GM21825 (cell line): ENCODE measurements at regions not wholly inside any gene's neighbourhood (a gene's known extent, or its start where the extent isn't known, plus 50 kb on each side); places are given as distances from the start of the nearest gene placed in this dataset.

ENCODE experiments used
- ATAC-seq: cut with Tn5 transposase; IDR thresholded peaks from one replicate; pipeline ENCODE4 v1.9.1; 2021; ENCODE audit warnings: mild to moderate bottlenecking, moderate library complexity; ENCODE audit not compliant: unreplicated experiment

- ATAC-seq: no peak
These were observed 248.3 kb downstream of the TRIB2 start for GRCh38 chr2:12964904-12965539.

DNA sequence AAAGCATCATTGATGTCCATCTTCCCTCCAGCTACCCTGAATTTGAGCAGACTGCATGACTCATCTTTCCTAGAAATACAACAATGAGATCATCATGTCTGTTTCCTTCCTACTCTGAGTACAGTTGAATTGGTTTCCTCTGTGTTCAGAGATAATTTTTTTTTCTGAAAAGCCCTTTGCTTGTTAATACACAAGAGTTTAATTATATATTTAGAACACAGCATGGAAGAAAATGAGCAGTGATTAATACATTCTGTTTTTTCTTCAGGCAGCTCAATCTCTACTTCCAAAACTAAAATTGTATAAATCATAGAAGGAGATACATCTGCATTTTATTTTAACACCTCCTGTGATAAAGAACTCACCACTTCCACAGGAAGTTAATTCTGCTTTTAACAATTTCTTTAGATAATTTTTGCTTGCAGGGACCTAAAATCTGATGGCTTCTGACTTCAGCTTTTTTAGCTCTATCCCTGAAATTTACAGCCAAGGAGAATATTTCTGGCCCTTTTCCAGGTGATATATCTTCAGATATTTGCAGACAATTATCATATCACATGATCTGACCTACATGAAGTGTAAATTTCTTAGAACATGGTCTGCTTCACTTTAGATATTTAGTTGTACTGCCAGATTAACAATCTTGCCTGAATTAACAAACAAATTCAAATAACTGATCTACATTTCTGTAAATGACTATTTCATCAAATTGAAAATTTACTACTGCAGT, 249.0 kb downstream of the TRIB2 start:
- ATAC-seq: no peak

DNA sequence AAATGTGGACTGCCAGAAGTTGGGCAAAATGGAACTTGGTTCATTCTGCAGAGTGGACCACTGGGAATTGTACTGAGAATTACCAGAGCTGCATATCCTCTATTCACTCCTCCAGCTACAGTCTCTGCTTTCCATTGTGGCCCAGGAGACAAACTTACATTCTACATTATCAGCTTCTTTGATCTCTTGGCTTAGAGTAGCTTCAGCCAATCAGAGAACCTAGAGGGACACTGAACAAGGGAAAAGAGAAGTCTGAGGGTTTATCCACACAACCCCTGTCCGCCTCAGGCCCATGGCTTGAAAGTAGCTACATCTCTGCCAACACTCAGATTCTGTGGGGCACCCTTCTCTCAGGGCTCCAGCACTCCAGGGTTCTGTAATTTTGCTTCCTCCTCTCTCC, 251.1 kb downstream of the TRIB2 start:
- no peak for ATAC-seq

- no peak for ATAC-seq
These were observed 251.7 kb downstream of the TRIB2 start for GRCh38 chr2:12968399-12968798.

GRCh38 chr2:12970861-12971260, 254.1 kb downstream of the TRIB2 start:
- ATAC-seq: no peak

GRCh38 chr2:12971581-12972365, 255.0 kb downstream of the TRIB2 start:
- ATAC-seq: no peak

DNA sequence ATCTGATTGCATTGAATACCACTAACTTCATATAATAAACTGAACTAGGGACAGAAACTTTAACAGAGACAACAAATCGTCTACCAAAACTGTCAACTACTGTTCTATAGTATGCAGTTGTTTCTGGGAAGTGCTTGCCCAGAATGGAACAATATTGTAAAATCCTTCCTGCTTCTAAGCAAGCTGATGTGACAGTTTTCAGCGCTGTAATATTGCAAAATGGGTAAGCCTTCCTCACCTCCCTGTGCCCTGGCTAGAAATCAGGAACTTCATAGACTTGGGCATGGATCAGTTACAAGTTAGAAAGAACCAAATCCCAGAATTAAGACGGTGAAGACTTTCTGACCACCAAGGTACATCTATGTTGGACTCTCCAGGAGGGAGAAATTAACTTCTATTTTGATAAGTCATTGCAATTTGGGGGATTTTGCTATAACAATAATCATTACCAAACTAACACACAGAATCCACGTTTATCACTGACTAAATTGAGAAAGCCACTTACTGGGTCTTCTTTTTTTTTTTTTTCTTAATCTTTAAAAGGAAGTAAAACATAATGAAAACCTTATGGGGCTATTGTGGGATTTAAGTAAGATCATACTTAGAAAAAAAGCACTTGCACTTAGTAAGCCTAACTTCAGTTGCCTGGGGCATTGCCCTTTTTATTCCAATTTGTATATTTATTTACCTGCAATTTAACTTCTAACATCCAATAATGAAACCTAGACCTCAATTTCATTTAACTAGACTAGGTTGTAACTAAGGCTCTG, 261.5 kb downstream of the TRIB2 start:
- ATAC-seq: no peak

DNA sequence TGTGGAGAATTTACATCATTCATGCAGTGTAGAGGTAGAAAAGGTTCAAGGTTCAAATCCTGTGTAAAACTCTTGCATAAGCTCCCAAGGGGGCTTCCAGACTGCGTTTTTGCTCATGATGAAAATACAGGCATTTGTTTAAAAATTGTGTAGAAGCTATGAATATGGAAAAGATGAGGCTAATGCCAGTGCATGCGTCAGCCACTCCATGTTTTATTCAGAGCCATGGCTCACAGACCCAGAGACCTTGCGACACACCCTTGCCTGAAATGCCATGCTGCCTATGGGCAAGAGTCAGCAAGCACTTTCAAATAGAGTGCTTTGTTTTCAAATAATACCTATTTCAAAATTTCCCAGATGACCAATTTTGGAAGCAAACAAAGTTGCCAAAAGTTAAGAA, 262.3 kb downstream of the TRIB2 start:
- no peak for ATAC-seq

- ATAC-seq: no peak
These were observed 264.1 kb downstream of the TRIB2 start for GRCh38 chr2:12980817-12981216.

DNA sequence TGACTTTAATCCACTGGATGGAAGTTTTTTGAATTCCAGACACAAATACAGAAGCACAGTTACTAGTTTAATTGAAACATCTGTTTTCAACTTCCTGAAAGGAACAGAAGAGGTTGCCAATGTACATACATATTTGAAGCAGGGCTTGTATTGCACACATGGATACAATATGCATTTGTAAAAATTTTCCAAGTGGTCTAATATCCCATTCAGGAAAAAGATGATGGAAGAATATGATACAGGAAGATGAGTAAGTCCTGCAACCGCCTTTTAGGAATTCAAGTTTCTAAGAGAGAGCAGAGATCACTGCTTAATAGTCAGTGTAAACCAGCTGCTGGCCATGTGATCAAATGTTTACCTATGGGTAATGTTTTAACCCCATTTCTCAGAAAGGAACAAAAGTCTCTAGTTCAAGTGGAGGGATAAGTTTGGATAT, 265.4 kb downstream of the TRIB2 start:
- ATAC-seq: no peak

DNA sequence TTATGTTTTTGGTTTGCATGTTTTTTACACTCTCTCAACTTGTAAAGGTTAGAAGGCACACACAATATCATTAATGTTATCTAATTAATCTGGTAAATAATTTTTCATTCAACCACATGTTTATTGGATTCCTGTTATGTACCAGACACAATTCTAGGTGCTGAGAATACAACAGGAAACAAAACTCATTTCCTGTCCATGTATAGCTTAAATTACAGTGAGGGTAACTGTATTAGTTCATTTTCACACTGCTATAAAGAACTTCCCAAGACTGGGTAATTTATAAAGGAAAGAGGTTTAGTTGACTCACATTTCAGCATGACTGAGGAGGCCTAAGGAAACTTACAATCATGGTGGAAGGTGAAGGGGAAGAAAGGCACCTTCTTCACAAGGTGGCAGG, 270.5 kb downstream of the TRIB2 start:
- ATAC-seq: no peak

DNA sequence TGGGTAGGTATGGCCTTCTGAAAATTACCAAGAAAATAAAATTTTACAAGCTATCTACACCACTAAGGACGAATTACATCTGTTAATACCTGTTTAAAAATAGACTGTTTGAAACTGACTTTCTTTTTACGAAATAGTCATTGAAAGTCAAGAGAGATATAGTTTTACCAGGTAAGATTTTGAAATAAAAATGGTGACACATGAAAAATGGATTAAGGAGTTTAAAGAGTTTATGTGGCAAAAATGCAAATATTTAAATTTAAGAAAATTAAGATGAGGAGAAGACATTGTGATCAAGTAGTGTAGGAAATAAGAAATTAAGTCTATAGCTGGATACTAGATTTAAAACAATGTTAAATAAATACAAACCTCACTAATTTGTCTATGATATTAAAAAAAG, 271.5 kb downstream of the TRIB2 start:
- ATAC-seq: no peak

DNA sequence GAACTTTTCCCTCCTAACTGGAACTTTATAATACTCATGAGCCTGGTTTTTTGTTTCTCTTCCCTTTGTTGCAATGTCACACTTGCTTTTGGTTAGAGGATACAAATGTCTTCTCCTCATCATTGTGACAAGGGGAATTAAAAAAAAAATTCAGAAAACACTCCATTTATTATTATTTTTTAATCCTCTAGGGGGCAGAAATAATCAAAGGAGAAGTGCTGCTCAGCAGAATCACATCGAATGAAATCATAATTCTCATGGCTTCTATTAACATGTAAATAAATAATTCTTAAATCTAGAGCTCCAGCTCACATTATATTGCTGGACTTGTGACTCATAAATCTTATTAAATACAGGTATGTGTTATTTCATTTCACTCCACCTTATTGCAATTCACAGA, 273.8 kb downstream of the TRIB2 start:
- no peak for ATAC-seq

DNA sequence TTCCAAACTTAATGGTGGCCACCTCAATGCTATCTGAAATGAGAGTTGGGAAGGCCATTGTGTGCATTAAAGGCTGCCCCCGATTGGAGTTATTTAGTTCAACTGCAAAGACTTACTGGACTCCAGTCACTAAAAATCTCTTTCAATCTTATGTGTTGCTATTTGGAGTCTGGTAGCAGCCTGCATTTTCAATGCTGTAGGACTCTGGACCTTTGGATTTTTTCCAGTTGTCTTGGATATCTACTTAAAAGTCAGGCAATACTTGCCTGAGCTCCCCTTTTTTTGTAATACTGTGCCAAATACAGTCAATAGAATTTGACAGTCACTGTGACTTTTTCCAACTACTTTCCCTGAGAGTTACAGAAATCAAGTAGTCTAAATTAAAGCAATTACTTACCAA, 281.9 kb downstream of the TRIB2 start:
- ATAC-seq: no peak

- no peak for ATAC-seq
These were observed 284.1 kb downstream of the TRIB2 start for GRCh38 chr2:13000664-13001363.

GRCh38 chr2:13001408-13001807, 284.7 kb downstream of the TRIB2 start:
- ATAC-seq: no peak

- ATAC-seq: no peak
These were observed 286.0 kb downstream of the TRIB2 start for GRCh38 chr2:13002536-13003331.

DNA sequence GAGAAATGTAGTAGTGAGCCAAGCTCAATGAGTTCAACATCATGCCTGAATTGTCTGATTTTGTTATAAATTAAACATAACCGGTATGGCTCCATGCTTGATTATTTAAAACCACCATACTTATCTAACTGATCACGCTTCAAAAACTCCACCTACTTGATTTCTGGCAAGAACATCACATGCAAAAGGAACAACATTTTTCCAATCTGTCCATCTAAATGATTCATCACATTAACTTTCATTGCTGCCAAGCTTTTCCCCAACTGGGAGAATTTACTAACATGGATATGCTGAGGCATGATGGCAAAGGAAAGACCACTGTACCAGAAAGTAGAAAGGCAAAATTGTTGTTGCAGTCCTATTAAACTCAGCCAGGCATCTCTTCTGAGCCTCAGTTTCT, 286.8 kb downstream of the TRIB2 start:
- ATAC-seq: no peak

- no peak for ATAC-seq
These were observed 288.3 kb downstream of the TRIB2 start for GRCh38 chr2:13005048-13005447.
